ENCODE measurements at regions not wholly inside any gene's neighbourhood (a gene's known extent, or its start where the extent isn't known, plus 50 kb on each side); places are given as distances from the start of the nearest gene placed in this dataset.
A peak's percentile ranks its signal among the peaks of the same experiment; 100 is the strongest.

GRCh38 chr7:54701982-54702381, 57.0 kb downstream of the SEC61G start:
- Mint-ChIP-seq H3K27ac (no peak overlapping the region), H3K9me3 (peaks cover under 1% of the 10 kb centered on the region), H3K4me3 (no peak overlapping the region), H3K27me3 (peaks cover 2% of the 10 kb centered on the region), H3K4me1 (no peaks in the 10 kb centered on the region), H3K36me3 (no peaks in the 10 kb centered on the region)

GRCh38 chr7:54699715-54700114, 59.3 kb downstream of the SEC61G start:
- no peaks in the 10 kb centered on the region for H3K9me3 Mint-ChIP-seq
- H3K36me3 Mint-ChIP-seq, result no peaks in the 10 kb centered on the region
- no peak overlapping the region for H3K4me3 Mint-ChIP-seq
- no peak overlapping the region for H3K27ac Mint-ChIP-seq
- H3K4me1 Mint-ChIP-seq, result no peaks in the 10 kb centered on the region
- peaks cover 2% of the 10 kb centered on the region for H3K27me3 Mint-ChIP-seq

- peaks cover 2% of the 10 kb centered on the region for H3K27me3 Mint-ChIP-seq
- no peaks in the 10 kb centered on the region for H3K4me1 Mint-ChIP-seq
- H3K9me3 Mint-ChIP-seq, result no peaks in the 10 kb centered on the region
- H3K27ac Mint-ChIP-seq, result no peak overlapping the region
- H3K4me3 Mint-ChIP-seq, result no peak overlapping the region
- no peaks in the 10 kb centered on the region for H3K36me3 Mint-ChIP-seq
These were observed 61.3 kb downstream of the SEC61G start for GRCh38 chr7:54697659-54698186.

- Mint-ChIP-seq H3K27ac (no peak overlapping the region), H3K36me3 (no peaks in the 10 kb centered on the region), H3K27me3 (no peaks in the 10 kb centered on the region), H3K4me1 (no peaks in the 10 kb centered on the region), H3K4me3 (no peak overlapping the region), H3K9me3 (no peaks in the 10 kb centered on the region)
These were observed 68.1 kb downstream of the SEC61G start for GRCh38 chr7:54690892-54691291.

DNA sequence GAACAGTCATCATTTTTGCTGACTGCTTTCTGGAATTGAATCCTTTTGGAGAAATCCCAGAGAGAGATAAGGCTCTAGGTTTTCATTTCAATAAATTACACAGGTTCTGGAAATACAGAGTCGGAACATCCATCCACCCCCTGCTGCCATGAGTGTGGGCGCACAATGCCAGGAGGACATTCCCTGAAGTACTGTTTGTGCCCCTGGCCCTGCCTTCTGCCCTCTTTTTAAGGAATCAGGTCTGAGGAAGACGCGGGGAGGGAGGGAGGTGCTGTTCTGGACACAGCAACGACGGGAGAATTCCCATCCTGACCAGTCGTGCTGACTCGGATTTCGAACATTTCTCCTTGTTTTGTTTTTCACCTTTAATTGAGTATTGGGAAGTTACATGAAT, 69.0 kb downstream of the SEC61G start:
- no peaks in the 10 kb centered on the region for H3K36me3 Mint-ChIP-seq

GRCh38 chr7:54689394-54690049, 69.5 kb downstream of the SEC61G start:
- no peaks in the 10 kb centered on the region for H3K36me3 Mint-ChIP-seq
- no peaks in the 10 kb centered on the region for H3K9me3 Mint-ChIP-seq
- no peaks in the 10 kb centered on the region for H3K27me3 Mint-ChIP-seq
- H3K4me3 Mint-ChIP-seq, result no peak overlapping the region
- no peak overlapping the region for H3K27ac Mint-ChIP-seq
- no peaks in the 10 kb centered on the region for H3K4me1 Mint-ChIP-seq

More for the DNA sequence above, 69.0 kb downstream of the SEC61G start:
- Mint-ChIP-seq H3K4me3 (no peak overlapping the region), H3K9me3 (no peaks in the 10 kb centered on the region), H3K4me1 (no peaks in the 10 kb centered on the region), H3K27ac (no peak overlapping the region), H3K27me3 (no peaks in the 10 kb centered on the region)

DNA sequence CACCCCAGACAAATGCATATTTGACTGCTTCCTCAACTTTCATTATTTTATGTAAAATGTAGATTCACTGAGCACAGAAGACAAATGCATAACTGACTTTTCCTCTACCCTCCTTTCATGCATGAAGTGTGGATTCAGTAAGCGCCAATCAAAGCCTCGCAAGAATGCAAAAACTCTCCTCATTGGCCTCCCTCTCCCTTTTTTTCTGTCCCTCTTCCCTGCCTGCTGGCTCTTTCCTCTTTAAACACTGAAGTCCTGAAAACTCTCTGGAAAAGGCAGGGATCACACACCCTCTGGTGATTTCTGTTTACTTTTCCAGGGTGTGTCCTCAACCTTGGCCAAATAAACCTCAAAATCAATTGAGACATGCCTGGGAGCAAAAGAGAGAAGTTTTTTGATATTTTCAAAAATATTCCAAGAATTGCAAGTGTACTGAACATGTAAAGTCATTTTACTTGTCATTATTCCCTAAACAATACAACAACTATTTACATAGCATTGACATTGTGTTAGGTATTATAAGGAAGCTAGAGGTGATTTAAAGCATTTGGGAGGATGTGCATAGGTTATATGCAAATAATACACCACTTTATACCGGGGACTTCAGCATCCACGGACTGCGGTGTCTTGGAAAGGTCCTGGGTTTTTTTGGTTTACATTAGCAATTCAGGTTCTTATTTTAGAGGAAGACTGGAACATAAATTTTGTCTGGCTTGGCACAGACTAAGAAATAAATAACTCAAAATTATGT, 71.4 kb downstream of the SEC61G start:
- H3K27me3 Mint-ChIP-seq, result no peaks in the 10 kb centered on the region
- H3K4me1 Mint-ChIP-seq, result no peaks in the 10 kb centered on the region
- no peak overlapping the region for H3K27ac Mint-ChIP-seq
- no peaks in the 10 kb centered on the region for H3K36me3 Mint-ChIP-seq
- H3K9me3 Mint-ChIP-seq, result no peaks in the 10 kb centered on the region
- no peak overlapping the region for H3K4me3 Mint-ChIP-seq

- no peaks in the 10 kb centered on the region for H3K4me1 Mint-ChIP-seq
- H3K36me3 Mint-ChIP-seq, result no peaks in the 10 kb centered on the region
- no peaks in the 10 kb centered on the region for H3K27me3 Mint-ChIP-seq
- H3K27ac Mint-ChIP-seq, result no peak overlapping the region
- H3K9me3 Mint-ChIP-seq, result peaks cover 4% of the 10 kb centered on the region
- H3K4me3 Mint-ChIP-seq, result no peak overlapping the region
These were observed 78.5 kb downstream of the SEC61G start for GRCh38 chr7:54680377-54681005.

- no peaks in the 10 kb centered on the region for H3K36me3 Mint-ChIP-seq
- no peak overlapping the region for H3K27ac Mint-ChIP-seq
- no peak overlapping the region for H3K4me3 Mint-ChIP-seq
These were observed 79.6 kb downstream of the SEC61G start for GRCh38 chr7:54679490-54679817.

DNA sequence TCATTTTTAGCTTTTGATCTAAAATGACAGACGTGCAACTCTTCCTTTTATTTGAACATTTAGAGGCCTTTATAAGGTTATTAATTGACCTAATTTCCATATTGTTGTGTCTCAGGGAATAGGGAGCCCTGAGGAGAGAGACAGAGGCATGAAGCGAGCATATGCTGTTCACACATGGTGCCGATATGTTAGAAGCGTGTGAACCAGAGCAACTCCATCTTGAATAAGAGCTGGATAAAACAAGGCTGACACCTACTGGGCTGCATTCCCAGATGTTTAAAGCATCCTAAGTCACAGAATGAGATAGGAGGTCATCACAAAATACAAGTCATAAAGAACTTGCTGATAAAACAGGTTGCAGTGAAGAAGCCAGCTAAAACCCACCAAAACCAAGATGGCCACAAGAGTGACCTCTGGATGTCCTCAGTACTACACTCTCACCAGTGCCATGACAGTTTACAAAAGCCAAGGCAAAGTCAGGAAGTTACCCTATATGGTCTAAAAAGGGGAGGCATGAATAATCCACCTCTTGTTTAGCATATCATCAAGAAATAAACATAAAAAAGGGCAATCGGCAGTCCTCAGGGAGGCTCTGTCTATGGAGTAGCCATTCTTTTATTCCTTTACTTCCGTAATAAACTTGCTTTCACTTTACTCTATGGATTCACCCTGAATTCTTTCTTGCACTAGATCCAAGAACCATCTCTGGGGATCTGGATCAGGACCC, 80.1 kb downstream of the SEC61G start:
- Mint-ChIP-seq H3K4me1 (no peaks in the 10 kb centered on the region), H3K27ac (no peak overlapping the region)

More at GRCh38 chr7:54679490-54679817, 79.6 kb downstream of the SEC61G start:
- Mint-ChIP-seq H3K4me1 (no peaks in the 10 kb centered on the region), H3K27me3 (no peaks in the 10 kb centered on the region), H3K9me3 (peaks cover 4% of the 10 kb centered on the region)

DNA sequence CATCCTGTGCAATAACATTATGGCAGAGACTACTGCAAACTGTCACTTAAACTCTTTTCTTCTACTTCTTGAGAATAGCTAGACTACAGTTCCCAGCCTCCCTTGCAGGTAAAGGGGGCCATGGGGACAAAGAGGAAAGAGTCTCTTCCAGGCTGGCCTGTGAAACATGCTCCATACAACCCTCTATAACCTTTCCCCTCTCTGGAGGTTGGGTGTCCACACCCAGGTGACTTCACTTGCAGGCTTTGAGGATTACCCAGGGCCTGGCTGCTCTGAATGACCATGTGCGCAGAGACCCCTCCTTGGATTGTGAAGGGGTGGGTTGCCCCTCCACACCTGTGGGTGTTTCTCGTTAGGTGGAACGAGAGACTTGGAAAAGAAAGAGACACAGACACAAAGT, 84.1 kb downstream of the SEC61G start:
- peaks cover 4% of the 10 kb centered on the region for H3K9me3 Mint-ChIP-seq
- no peak overlapping the region for H3K27ac Mint-ChIP-seq
- H3K27me3 Mint-ChIP-seq, result no peaks in the 10 kb centered on the region
- H3K4me1 Mint-ChIP-seq, result no peaks in the 10 kb centered on the region
- no peaks in the 10 kb centered on the region for H3K36me3 Mint-ChIP-seq
- no peak overlapping the region for H3K4me3 Mint-ChIP-seq

More for the DNA sequence above, 80.1 kb downstream of the SEC61G start:
- Mint-ChIP-seq H3K36me3 (no peaks in the 10 kb centered on the region), H3K9me3 (peaks cover 4% of the 10 kb centered on the region), H3K4me3 (no peak overlapping the region), H3K27me3 (no peaks in the 10 kb centered on the region)

DNA sequence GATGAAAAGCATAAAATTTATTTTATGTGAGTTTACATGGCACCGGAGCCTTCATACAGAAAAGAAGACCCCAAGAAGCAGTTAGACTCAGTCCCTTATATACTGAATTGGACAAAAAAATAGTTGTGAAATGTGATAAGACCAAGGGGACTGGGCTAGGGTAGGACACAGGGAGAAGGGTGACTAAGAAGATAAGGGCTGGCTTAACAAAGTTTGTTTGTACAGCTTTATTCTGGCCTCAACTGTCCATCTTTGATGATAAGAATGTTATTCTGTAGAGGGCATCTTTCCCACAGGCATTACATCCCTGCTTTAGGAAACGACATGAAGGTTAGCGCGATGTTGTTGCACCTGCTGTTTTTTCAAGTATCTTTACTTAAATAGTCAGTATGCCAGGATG, 86.5 kb downstream of the SEC61G start:
- no peak overlapping the region for H3K27ac Mint-ChIP-seq
- no peaks in the 10 kb centered on the region for H3K9me3 Mint-ChIP-seq
- H3K27me3 Mint-ChIP-seq, result no peaks in the 10 kb centered on the region
- H3K36me3 Mint-ChIP-seq, result peaks cover 2% of the 10 kb centered on the region
- H3K4me1 Mint-ChIP-seq, result no peaks in the 10 kb centered on the region
- H3K4me3 Mint-ChIP-seq, result no peak overlapping the region

GRCh38 chr7:54664235-54665228, 94.5 kb downstream of the SEC61G start:
- Mint-ChIP-seq H3K9me3 (peaks cover 5% of the 10 kb centered on the region), H3K4me3 (peak overlapping the region; percentile 9), H3K27me3 (peaks cover 29% of the 10 kb centered on the region), H3K4me1 (peaks cover 10% of the 10 kb centered on the region), H3K27ac (no peak overlapping the region), H3K36me3 (peaks cover 4% of the 10 kb centered on the region)

DNA sequence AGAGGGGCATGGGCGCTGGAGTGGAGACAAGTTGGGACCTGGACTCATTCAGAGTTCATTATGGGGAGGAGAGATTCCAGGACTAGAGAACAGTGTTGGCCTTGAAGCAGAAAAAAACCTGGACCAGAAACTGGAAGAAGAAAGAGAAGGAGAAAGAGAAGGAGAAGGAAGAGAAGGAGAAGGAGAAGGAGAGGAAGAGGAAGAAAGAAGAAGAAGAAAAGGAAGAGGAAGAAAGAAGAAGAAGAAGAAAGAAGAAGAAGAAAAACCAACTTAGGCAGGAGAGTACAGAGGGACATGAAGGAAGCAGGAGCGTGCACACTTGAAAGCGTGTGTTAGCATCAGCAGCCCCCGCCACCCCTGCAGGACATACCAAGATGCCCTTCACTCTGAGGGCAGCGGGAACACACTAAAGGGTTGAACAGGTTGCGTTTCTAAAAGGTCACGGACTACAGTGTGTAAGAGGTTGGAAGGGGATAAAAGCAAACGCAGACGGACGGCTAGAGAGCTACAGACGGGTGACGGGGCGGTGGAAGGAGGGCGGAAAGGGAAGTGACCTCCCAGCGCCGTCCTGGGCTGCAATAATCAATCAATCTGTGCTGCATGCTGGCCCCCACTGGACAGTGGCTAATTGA, 95.3 kb downstream of the SEC61G start:
- Mint-ChIP-seq H3K9me3 (peaks cover 5% of the 10 kb centered on the region), H3K27me3 (peaks cover 32% of the 10 kb centered on the region), H3K27ac (no peak overlapping the region), H3K36me3 (peaks cover 2% of the 10 kb centered on the region), H3K4me1 (peaks cover 10% of the 10 kb centered on the region), H3K4me3 (peak overlapping the region; percentile 9)

Data from activated naive CD4-positive, alpha-beta T cell treated with anti-CD3 and anti-CD28 coated beads, Interleukin-2, amount 50 U/mL, for 24 hours (primary cell).